ENCODE measurements at regions not wholly inside any gene's neighbourhood (a gene's known extent, or its start where the extent isn't known, plus 50 kb on each side); places are given as distances from the start of the nearest gene placed in this dataset.
A peak's percentile ranks its signal among the peaks of the same experiment; 100 is the strongest.

- Mint-ChIP-seq H3K4me1 (ENCODE audit: low read depth in 2 of 2) (no peaks in the 10 kb centered on the region), H3K27me3 (peaks cover 13 to 16% of the 10 kb centered on the region in 2 donors), H3K4me3 (no peak overlapping the region), H3K36me3 (ENCODE audit: insufficient read depth) (no peaks in the 10 kb centered on the region), H3K27ac (no peak overlapping the region), H3K9me3 (no peaks in the 10 kb centered on the region)
- no peak for DNase-seq
- no peak for ATAC-seq (replicated peaks)
Observed at GRCh38 chr13:108156749-108157148, 58.6 kb downstream of the LIG4 start.

DNA sequence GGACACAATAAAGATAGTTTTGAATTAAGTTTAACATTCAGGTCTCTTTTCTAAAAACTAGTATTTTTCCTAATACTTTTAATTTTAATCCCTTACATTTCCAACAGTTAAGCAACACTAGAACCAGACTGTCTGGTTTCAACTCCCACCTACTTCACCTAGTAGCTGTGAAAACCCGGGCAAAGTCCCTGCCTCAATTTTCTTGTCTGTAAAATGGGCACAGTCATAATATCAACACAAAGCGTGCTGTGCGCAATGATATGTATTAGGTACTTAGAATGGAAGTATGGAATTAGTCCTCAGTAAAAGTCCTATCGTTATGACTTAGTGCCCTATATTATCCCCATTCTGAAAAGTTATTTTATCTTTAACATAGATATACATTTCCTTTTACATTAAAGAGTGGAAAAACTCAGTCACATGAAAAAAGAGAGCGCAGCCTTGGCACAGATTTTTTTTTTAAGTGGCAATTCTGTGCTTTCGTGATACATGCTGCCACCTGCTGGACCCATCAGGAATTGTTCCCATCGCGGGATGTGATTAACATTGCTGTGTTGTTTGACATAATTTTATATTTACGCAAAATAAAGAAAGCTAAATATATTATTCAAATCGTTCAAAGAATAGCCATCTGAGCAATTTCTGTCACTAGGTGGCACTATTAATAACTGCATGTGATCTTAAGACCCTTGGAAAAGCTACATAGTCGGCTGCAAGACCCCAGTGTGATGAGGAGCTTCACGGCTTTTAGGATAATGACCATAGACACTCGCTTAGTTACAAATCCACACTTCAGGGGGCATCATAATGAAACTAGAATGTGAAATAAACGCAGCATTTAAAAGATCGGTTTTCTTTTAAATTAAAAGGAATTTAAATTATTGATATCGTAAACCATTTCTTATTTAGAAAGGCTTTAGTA lies 59.9 kb downstream of the LIG4 start:
- Mint-ChIP-seq H3K4me1 (ENCODE audit: low read depth in 2 of 2) (no peaks in the 10 kb centered on the region), H3K27ac (no peak overlapping the region), H3K9me3 (no peaks in the 10 kb centered on the region), H3K36me3 (ENCODE audit: insufficient read depth) (no peaks in the 10 kb centered on the region), H3K4me3 (no peak overlapping the region), H3K27me3 (peaks cover 19 to 24% of the 10 kb centered on the region in 2 donors)
- ATAC-seq (replicated peaks) (no peak), DNase-seq (peak; percentile 27 to 39 (median 39))

DNA sequence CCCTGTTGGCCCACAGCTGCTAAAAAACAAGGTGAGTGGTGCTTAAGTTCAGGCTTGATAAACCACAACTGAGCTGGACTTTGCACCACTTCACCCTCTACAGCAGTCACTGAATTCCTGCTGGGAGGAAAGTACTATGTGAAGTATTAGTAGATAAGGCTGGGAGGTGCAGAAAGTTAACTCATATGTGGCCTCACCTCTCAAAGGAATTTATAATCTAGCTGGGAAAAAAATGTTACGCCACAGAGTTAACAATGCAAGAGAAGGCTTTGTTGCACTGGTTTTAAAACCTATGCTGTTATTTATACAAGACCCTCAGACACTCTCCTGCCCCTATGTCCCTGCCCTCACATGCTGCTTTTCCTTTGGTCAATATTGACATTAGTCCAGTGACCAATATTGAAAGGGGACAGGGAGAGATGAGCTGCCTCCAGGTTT lies 60.9 kb downstream of the LIG4 start:
- Mint-ChIP-seq H3K27ac (no peak overlapping the region), H3K27me3 (peaks cover 20 to 26% of the 10 kb centered on the region in 2 donors), H3K4me1 (ENCODE audit: low read depth in 2 of 2) (no peaks in the 10 kb centered on the region), H3K9me3 (no peaks in the 10 kb centered on the region), H3K36me3 (ENCODE audit: insufficient read depth) (no peaks in the 10 kb centered on the region), H3K4me3 (no peak overlapping the region)
- DNase-seq (no peak), ATAC-seq (replicated peaks) (no peak)

DNA sequence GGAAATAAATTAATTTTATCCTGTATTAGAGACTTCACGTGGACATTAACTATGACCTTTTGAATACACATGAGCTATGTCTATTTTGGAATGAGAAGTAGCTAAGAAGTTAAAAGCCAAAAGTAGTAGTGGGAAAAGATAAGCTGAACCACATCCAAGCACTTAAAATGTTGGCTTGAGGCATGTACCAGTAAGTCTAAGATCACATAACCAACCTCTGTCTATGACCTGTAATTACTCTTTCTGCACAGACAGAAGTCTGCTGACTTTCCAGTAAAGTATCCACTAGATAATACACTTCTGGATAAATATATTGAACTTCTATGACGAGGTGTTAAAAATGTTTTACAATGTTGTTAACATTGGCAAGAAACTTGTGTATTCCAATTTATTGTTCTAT lies 68.7 kb downstream of the LIG4 start:
- ATAC-seq (replicated peaks) (no peak), DNase-seq (no peak)
- H3K9me3 Mint-ChIP-seq: peaks cover 6 to 8% of the 10 kb centered on the region in 2 donors
- no peak overlapping the region for H3K4me3 Mint-ChIP-seq
- H3K36me3 Mint-ChIP-seq (ENCODE audit: insufficient read depth): no peaks in the 10 kb centered on the region
- H3K27me3 Mint-ChIP-seq: peaks cover 16 to 19% of the 10 kb centered on the region in 2 donors
- H3K27ac Mint-ChIP-seq: no peak overlapping the region
- no peaks in the 10 kb centered on the region for H3K4me1 Mint-ChIP-seq (ENCODE audit: low read depth in 2 of 2)

GRCh38 chr13:108142702-108143436 lies 72.5 kb downstream of the LIG4 start:
- no peaks in the 10 kb centered on the region for H3K4me1 Mint-ChIP-seq (ENCODE audit: low read depth in 2 of 2)
- no peak for ATAC-seq (replicated peaks)
- no peaks in the 10 kb centered on the region for H3K36me3 Mint-ChIP-seq (ENCODE audit: insufficient read depth)
- H3K4me3 Mint-ChIP-seq: no peak overlapping the region
- H3K27me3 Mint-ChIP-seq: peaks cover 12 to 19% of the 10 kb centered on the region in 2 donors
- no peak for DNase-seq
- H3K27ac Mint-ChIP-seq: no peak overlapping the region
- peaks cover 4 to 6% of the 10 kb centered on the region in 2 donors for H3K9me3 Mint-ChIP-seq

GRCh38 chr13:108137176-108137575 lies 78.2 kb downstream of the LIG4 start:
- Mint-ChIP-seq H3K4me1 (ENCODE audit: low read depth in 2 of 2) (no peaks in the 10 kb centered on the region), H3K27ac (no peak overlapping the region), H3K9me3 (no peaks in the 10 kb centered on the region), H3K4me3 (no peak overlapping the region), H3K27me3 (peaks cover 6 to 21% of the 10 kb centered on the region in 2 donors), H3K36me3 (ENCODE audit: insufficient read depth) (no peaks in the 10 kb centered on the region)
- ATAC-seq (replicated peaks): no peak
- DNase-seq: no peak

DNA sequence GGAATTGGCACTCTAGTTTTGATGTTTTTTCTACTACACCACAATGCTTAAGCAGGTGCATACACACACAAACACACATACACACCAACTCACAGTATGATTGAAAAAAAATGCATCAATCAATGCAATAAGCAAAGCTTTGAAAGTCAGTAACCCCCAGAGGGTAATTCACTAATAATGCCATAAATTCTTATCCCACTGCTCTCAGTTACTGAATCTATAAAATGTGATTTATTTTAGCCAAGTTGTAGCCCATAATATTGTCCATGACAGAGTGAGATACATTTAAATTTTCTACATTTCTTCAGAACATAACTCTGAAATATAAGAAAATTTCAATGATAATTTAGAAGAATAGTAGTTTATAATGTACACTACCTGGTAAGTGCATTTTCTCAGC lies 87.9 kb downstream of the LIG4 start:
- no peaks in the 10 kb centered on the region for H3K4me1 Mint-ChIP-seq (ENCODE audit: low read depth in 2 of 2)
- H3K36me3 Mint-ChIP-seq (ENCODE audit: insufficient read depth): no peaks in the 10 kb centered on the region
- H3K27me3 Mint-ChIP-seq: peaks cover 0 to 18% of the 10 kb centered on the region in 2 donors
- no peak for DNase-seq
- no peak overlapping the region for H3K27ac Mint-ChIP-seq
- H3K9me3 Mint-ChIP-seq: peaks cover 0 to 3% of the 10 kb centered on the region in 2 donors
- H3K4me3 Mint-ChIP-seq: no peak overlapping the region
- ATAC-seq (replicated peaks): no peak

- Mint-ChIP-seq H3K27ac (no peak overlapping the region), H3K9me3 (peaks cover 0 to 3% of the 10 kb centered on the region in 2 donors), H3K36me3 (ENCODE audit: insufficient read depth) (no peaks in the 10 kb centered on the region), H3K4me1 (ENCODE audit: low read depth in 2 of 2) (no peaks in the 10 kb centered on the region), H3K4me3 (no peak overlapping the region), H3K27me3 (peaks cover 3 to 18% of the 10 kb centered on the region in 2 donors)
- DNase-seq: no peak
- no peak for ATAC-seq (replicated peaks)
Observed at GRCh38 chr13:108126056-108126455, 89.3 kb downstream of the LIG4 start.

DNA sequence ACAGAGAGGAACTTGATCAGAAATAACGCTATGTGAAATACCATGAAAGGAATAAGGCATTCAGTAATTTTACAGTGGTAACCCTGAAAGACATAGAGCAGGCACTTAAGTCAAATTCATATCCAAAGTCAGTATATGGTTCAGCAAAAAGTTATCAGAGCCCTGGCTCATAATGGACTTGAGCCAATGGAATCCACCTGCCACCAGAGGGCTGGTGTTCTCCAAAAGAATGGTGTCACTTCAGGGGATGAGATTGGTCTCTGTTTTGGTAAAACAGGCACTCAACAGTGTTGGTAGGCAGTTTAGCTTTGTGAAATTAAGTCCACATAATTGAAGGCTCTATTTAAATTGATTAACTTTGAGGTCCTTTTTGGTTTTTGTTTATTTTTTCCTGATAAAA lies 93.9 kb downstream of the LIG4 start:
- H3K4me3 Mint-ChIP-seq: no peak overlapping the region
- no peak overlapping the region for H3K27ac Mint-ChIP-seq
- peaks cover 0 to 10% of the 10 kb centered on the region in 2 donors for H3K27me3 Mint-ChIP-seq
- ATAC-seq (replicated peaks): no peak
- H3K36me3 Mint-ChIP-seq (ENCODE audit: insufficient read depth): no peaks in the 10 kb centered on the region
- no peak for DNase-seq
- H3K9me3 Mint-ChIP-seq: no peaks in the 10 kb centered on the region
- no peaks in the 10 kb centered on the region for H3K4me1 Mint-ChIP-seq (ENCODE audit: low read depth in 2 of 2)

GRCh38 chr13:108120856-108121255 lies 94.5 kb downstream of the LIG4 start:
- H3K27me3 Mint-ChIP-seq: peaks cover 0 to 10% of the 10 kb centered on the region in 2 donors
- no peak overlapping the region for H3K27ac Mint-ChIP-seq
- no peaks in the 10 kb centered on the region for H3K9me3 Mint-ChIP-seq
- no peaks in the 10 kb centered on the region for H3K36me3 Mint-ChIP-seq (ENCODE audit: insufficient read depth)
- ATAC-seq (replicated peaks) (no peak), DNase-seq (no peak)
- H3K4me1 Mint-ChIP-seq (ENCODE audit: low read depth in 2 of 2): no peaks in the 10 kb centered on the region
- no peak overlapping the region for H3K4me3 Mint-ChIP-seq

DNA sequence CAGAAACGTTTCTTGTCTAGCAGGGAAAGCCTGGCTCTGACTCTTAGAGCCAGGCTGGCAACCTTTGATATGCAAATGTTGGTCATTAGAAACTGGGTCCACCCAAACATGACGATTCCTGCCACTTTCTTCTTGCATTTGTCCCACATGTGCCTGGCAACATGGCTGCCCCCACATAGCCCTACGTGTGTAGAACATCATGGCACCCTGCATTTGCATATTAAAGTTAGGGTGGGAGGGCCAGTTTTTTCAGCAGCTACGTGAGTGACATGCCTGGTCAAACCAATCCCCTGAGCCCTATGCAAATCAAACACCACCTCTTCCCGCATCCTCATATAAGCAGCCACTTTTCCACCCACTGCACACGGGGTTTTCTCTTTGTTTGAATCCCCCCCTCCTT lies 95.0 kb downstream of the LIG4 start:
- Mint-ChIP-seq H3K9me3 (no peaks in the 10 kb centered on the region), H3K27ac (no peak overlapping the region), H3K4me3 (no peak overlapping the region), H3K27me3 (peaks cover 0 to 10% of the 10 kb centered on the region in 2 donors), H3K36me3 (ENCODE audit: insufficient read depth) (no peaks in the 10 kb centered on the region), H3K4me1 (ENCODE audit: low read depth in 2 of 2) (no peaks in the 10 kb centered on the region)
- ATAC-seq (replicated peaks): no peak
- no peak for DNase-seq

GRCh38 chr13:108115738-108116137 lies 99.6 kb downstream of the LIG4 start:
- no peak for ATAC-seq (replicated peaks)
- H3K27me3 Mint-ChIP-seq: peaks cover 0 to 4% of the 10 kb centered on the region in 2 donors
- no peaks in the 10 kb centered on the region for H3K9me3 Mint-ChIP-seq
- H3K36me3 Mint-ChIP-seq (ENCODE audit: insufficient read depth): no peaks in the 10 kb centered on the region
- H3K4me3 Mint-ChIP-seq: no peak overlapping the region
- H3K27ac Mint-ChIP-seq: no peak overlapping the region
- DNase-seq: no peak
- H3K4me1 Mint-ChIP-seq (ENCODE audit: low read depth in 2 of 2): no peaks in the 10 kb centered on the region

GRCh38 chr13:108113407-108113806 lies 101.9 kb downstream of the LIG4 start:
- Mint-ChIP-seq H3K9me3 (no peaks in the 10 kb centered on the region), H3K4me1 (ENCODE audit: low read depth in 2 of 2) (no peaks in the 10 kb centered on the region), H3K27ac (no peak overlapping the region), H3K4me3 (no peak overlapping the region), H3K36me3 (ENCODE audit: insufficient read depth) (no peaks in the 10 kb centered on the region), H3K27me3 (no peaks in the 10 kb centered on the region)
- DNase-seq (no peak), ATAC-seq (replicated peaks) (no peak)

DNA sequence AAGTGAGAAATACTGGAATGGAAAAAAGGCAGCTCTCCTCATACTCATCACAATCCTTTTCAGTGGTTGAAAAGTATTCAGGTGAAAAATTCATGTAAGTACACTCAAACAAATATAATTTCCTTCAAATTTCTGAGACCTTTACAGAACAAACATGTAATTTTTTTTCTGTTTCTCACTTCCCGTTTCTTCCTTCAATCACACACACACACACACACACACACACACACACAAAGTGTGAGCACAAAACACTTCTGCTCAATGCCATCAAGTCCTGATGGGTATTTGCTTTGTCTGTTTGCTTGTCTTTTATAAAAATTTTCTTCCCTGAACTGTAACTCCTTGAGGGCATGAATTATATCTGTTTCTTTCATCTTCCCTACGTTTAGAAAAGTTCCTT lies 110.6 kb downstream of the LIG4 start:
- Mint-ChIP-seq H3K4me3 (no peak overlapping the region), H3K27ac (no peak overlapping the region), H3K9me3 (peaks cover 0 to 2% of the 10 kb centered on the region in 2 donors), H3K4me1 (ENCODE audit: low read depth in 2 of 2) (no peaks in the 10 kb centered on the region), H3K27me3 (no peaks in the 10 kb centered on the region), H3K36me3 (ENCODE audit: insufficient read depth) (no peaks in the 10 kb centered on the region)
- no peak for ATAC-seq (replicated peaks)
- DNase-seq: no peak

Measured in effector memory CD8-positive, alpha-beta T cell (primary cell).